Breast epithelium (tissue), 4 donors: ENCODE measurements at regions not wholly inside any gene's neighbourhood (a gene's known extent, or its start where the extent isn't known, plus 50 kb on each side); places are given as distances from the start of the nearest gene placed in this dataset.

Experiments used
- DNase-seq, 2 donors: peaks; one replicate each; pipeline ENCODE4 v3.0.0-alpha.2; 2019; ENCODE audit warnings: low spot score in 2 of 2
- H3K27ac ChIP-seq, 2 donors: fragments of 200-600 bp; sonication (generic) in 1 of 2; one replicate each; pipeline ENCODE4 v1.5.1; 2016 to 2019; ENCODE audit warnings: mild to moderate bottlenecking in 1 of 2
- H3K27me3 ChIP-seq, 2 donors: fragments of 200-600 bp; sonication (generic) in 1 of 2; one replicate each; pipeline versions ENCODE4 v1.5.1 to v1.6.0; 2017 to 2019; ENCODE audit warnings: control low read depth in 1 of 2, mild to moderate bottlenecking in 1 of 2
- H3K36me3 ChIP-seq: fragments of 200-600 bp; one replicate; pipeline ENCODE4 v1.5.1; 2019
- H3K4me1 ChIP-seq, 2 donors: fragments of 200-600 bp; sonication (generic); one replicate each; pipeline ENCODE4 v1.5.1; 2016 to 2019; ENCODE audit warnings: control low read depth in 1 of 2
- H3K4me3 ChIP-seq, 3 donors: fragments of 200-600 bp; sonication (generic); 1 replicate in 2 of 3; 2 replicates in 1 of 3; pipeline ENCODE4 v1.5.1; 2016 to 2019; ENCODE audit warnings: mild to moderate bottlenecking in 3 of 3, moderate library complexity in 2 of 3
- H3K9me3 ChIP-seq, 2 donors: fragments of 200-600 bp; sonication (generic) in 1 of 2; one replicate each; pipeline ENCODE4 v1.5.1; 2016 to 2019; ENCODE audit warnings: control low read depth in 1 of 2
- CTCF ChIP-seq, 3 donors: fragments of 450-650 bp; IDR thresholded peaks; one replicate each; pipeline ENCODE4 v1.5.1; 2016 to 2017; ENCODE audit warnings: antibody characterized with exemption in 3 of 3, mild to moderate bottlenecking in 3 of 3, moderate library complexity in 3 of 3
- POLR2A ChIP-seq: fragments of 450-650 bp; IDR thresholded peaks from one replicate; pipeline ENCODE4 v1.6.1; 2016; ENCODE audit warnings: antibody characterized with exemption, mild to moderate bottlenecking, moderate library complexity
- POLR2AphosphoS5 ChIP-seq, 3 donors: sonication (generic); formaldehyde crosslinking; IDR thresholded peaks; one replicate each; pipeline ENCODE4 v1.6.1; 2017; ENCODE audit warnings: antibody characterized with exemption in 3 of 3
- intact Hi-C: fragments of 100-400 bp; cut with DNase I; formaldehyde crosslinking; loops from one replicate; pipeline ENCODE4 v1.15.1; 2023; ENCODE audit warnings: low total_unique reads

GRCh38 chr12:131347345-131347714 lies 363.6 kb upstream of the SFSWAP start:
- H3K27me3 ChIP-seq: peaks cover 0 to 34% of the 10 kb centered on the region in 2 donors
- no peak for DNase-seq
- intact Hi-C loops: no loop called here
- TF ChIP-seq POLR2AphosphoS5 (IDR thresholded peaks at IDR 0.05) (no peak), CTCF (IDR thresholded peaks at IDR 0.05) (no peak), POLR2A (no peak)
- no peaks in the 10 kb centered on the region for H3K36me3 ChIP-seq
- no peaks in the 10 kb centered on the region for H3K9me3 ChIP-seq
- H3K4me3 ChIP-seq: no peak overlapping the region
- no peak overlapping the region for H3K27ac ChIP-seq
- H3K4me1 ChIP-seq: no peaks in the 10 kb centered on the region

- H3K27ac ChIP-seq: no peak overlapping the region
- intact Hi-C loops: no loop called here
- H3K9me3 ChIP-seq: no peaks in the 10 kb centered on the region
- no peaks in the 10 kb centered on the region for H3K36me3 ChIP-seq
- TF ChIP-seq POLR2A (no peak), POLR2AphosphoS5 (IDR thresholded peaks at IDR 0.05) (no peak), CTCF (IDR thresholded peaks at IDR 0.05) (no peak)
- H3K27me3 ChIP-seq: peaks cover 0 to 34% of the 10 kb centered on the region in 2 donors
- no peaks in the 10 kb centered on the region for H3K4me1 ChIP-seq
- H3K4me3 ChIP-seq: no peak overlapping the region
- DNase-seq: no peak
These were observed 363.2 kb upstream of the SFSWAP start for GRCh38 chr12:131347732-131348131.

GRCh38 chr12:131348231-131348630 lies 362.7 kb upstream of the SFSWAP start:
- H3K27me3 ChIP-seq: peaks cover 0 to 34% of the 10 kb centered on the region in 2 donors
- H3K4me1 ChIP-seq: no peaks in the 10 kb centered on the region
- intact Hi-C loops: no loop called here
- no peaks in the 10 kb centered on the region for H3K9me3 ChIP-seq
- DNase-seq: no peak
- TF ChIP-seq CTCF (IDR thresholded peaks at IDR 0.05) (no peak), POLR2A (no peak), POLR2AphosphoS5 (IDR thresholded peaks at IDR 0.05) (no peak)
- no peak overlapping the region for H3K27ac ChIP-seq
- no peak overlapping the region for H3K4me3 ChIP-seq
- H3K36me3 ChIP-seq: no peaks in the 10 kb centered on the region

GRCh38 chr12:131348646-131349045 lies 362.2 kb upstream of the SFSWAP start:
- no peak for DNase-seq
- H3K36me3 ChIP-seq: no peaks in the 10 kb centered on the region
- no peaks in the 10 kb centered on the region for H3K4me1 ChIP-seq
- no peak for TF ChIP-seq POLR2AphosphoS5 (IDR thresholded peaks at IDR 0.05)
- TF ChIP-seq CTCF (IDR thresholded peaks at IDR 0.05): no peak
- no peak for TF ChIP-seq POLR2A
- H3K27me3 ChIP-seq: peaks cover 0 to 36% of the 10 kb centered on the region in 2 donors
- intact Hi-C loops: no loop called here
- H3K4me3 ChIP-seq: no peak overlapping the region
- H3K27ac ChIP-seq: no peak overlapping the region
- no peaks in the 10 kb centered on the region for H3K9me3 ChIP-seq

GRCh38 chr12:131349397-131350127 lies 361.3 kb upstream of the SFSWAP start:
- DNase-seq: no peak
- H3K27me3 ChIP-seq: peaks cover 0 to 46% of the 10 kb centered on the region in 2 donors
- no peaks in the 10 kb centered on the region for H3K4me1 ChIP-seq
- H3K4me3 ChIP-seq: no peak overlapping the region
- H3K9me3 ChIP-seq: no peaks in the 10 kb centered on the region
- H3K27ac ChIP-seq: no peak overlapping the region
- intact Hi-C loops: no loop called here
- TF ChIP-seq POLR2AphosphoS5 (IDR thresholded peaks at IDR 0.05): no peak
- TF ChIP-seq CTCF (IDR thresholded peaks at IDR 0.05): no peak
- TF ChIP-seq POLR2A: no peak
- H3K36me3 ChIP-seq: no peaks in the 10 kb centered on the region
